NCI-H1436 treated with DMSO at 0.1 percent for 48 hours (cell line): ENCODE measurements at regions not wholly inside any gene's neighbourhood (a gene's known extent, or its start where the extent isn't known, plus 50 kb on each side); places are given as distances from the start of the nearest gene placed in this dataset.

Experiments used
- DNase-seq: peaks from one replicate; lab custom pipeline; 2025; lab: John Stamatoyannopoulos, UW

DNA sequence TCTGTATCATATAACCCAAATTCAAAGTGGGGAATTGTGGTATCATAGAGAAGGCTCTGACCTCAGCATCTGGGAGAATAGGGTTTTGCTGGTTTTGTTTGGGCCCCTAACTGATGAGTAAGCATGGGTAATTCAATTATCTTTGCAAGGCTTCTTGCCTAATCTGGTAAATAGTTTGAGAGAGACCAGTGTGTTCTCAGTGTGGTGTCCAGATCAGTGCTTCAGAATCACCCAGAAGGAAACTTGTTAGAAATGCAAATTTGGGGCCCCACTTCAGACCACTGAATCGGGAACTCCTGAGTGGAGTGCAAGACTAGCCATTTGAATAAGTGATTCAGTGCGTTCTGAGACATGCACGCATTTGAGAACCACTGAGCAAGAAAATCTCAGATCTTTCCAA lies 282.7 kb downstream of the EPHA4 start:
- no peak for DNase-seq

DNA sequence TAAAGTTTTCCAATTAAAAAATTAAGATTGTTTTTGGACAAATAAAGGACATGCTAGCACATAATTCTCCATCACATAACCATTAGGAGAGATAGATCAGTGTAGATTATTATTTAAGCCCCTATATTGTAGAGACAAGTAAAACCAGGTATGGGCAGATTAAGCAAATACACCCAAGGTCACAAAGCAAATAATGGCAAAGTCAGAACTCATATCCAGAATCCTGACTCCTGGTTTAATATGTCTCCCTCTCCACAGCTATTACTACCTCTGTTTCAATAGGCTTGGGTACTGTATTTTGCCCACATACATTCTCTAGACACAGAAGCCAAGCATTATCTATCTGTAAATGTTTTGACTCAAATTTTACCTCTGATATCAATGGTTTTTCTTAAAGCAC lies 282.3 kb downstream of the EPHA4 start:
- DNase-seq, result no peak

DNA sequence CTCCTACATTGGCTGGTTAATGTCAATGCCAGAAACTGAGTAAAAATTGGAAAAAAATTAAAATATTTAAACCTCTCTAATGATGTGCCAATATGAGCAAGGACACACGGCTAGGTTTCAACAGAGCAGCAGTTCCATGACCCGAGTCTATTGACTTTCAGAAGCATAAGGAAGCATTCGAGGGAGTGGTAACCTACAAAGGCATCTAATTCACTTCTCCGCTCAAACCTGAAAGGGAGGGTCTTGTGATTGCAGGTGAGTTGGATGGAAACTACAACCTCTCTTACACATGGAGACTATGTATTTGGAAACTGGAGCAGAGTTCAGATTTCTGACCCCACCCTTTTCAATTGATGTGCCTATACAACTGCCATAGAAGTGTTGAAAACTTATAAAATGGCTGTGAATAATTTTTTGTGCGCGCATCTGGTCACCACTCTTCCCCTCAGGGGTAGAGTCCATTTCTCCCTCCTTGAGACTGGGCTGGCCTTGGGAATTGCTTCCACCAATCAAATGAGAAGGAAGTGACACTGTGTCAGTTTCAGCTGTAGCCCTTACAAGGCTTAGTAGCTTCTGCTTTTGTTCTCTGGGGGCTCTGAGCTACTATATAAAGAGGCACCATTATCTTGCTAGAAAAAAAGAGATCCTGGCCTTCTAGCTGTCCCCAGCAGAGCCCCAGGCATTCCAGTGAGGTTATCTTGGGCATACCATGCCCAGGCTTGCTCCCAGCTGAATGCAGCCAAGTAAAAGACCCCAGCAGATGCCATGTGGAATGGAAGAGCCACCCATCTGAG lies 278.0 kb downstream of the EPHA4 start:
- no peak for DNase-seq

DNA sequence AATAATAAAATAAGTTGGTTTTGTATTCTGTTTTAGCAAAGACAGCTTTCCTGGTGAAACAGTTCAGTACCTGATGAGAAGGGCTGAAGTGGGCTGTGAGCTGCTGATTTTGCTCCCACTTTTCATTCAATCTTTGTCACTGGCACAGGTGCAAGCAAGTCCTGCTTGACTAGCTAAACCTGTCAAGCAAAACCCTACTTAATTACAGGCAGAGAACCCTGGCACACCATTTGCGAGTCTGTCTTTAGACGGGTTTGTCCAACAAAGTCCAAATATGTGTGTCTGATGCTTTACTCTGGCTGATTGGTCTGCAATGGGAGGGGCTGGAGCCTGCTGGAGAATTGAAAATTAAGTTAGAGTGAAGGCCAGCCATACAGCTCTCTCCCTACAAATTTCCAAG lies 267.2 kb downstream of the EPHA4 start:
- no peak for DNase-seq

DNA sequence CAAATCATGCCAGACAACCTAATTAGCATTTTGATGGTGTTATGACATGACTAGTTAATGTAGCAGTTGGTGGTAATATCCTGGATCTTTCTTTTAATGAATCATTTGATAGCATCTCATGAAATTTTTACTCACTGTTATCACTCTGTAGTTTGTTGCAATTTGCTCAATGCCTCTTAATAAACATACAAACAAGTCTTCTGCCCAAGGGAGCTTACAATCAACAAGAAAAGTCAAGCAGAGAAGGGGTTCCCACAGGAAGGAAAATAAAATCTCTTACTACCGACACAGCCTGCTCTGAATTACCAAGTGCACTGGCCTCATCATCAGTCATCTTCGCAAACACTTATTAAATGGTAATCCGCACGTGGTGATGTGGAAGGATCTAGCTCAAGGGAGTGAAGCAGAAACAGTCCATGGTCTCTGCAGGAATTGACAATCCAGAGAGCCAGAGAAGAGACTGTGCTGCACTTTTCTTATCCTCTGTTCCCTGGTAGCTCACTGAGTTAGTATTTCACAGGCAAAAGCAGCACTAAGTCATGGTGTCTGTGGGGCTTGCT lies 263.5 kb downstream of the EPHA4 start:
- DNase-seq, result no peak

DNA sequence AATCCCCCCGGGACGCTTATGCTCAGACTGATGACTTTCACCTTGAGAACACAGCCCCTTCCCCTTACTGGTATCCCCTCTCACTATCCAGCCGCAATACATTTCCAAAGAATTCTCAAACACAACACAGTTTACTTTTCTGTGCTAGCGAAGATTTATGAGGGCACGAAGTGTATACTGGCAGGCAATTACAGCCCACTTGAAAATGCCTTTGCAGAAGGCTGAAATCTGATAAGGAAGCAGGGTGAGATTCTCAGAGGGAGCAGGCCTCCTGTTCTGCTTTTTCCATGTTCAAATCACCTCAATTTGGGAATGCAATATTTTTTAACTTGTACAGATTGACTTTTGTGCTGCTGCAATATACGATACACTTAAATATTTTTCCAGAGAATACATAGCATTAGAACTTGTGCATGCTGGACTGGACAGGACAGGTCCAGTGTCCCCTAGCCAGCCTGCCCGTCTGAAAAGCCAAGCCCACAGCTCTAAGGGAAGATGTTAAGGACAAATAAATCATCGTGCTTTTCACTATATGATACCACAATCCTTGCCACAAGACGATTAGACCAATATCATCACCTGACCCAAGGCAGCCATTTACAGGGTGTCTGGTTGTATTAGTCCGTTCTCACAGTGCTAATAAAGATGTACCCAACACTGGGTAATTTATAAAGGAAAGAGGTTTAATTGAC lies 262.1 kb downstream of the EPHA4 start:
- DNase-seq, result no peak

DNA sequence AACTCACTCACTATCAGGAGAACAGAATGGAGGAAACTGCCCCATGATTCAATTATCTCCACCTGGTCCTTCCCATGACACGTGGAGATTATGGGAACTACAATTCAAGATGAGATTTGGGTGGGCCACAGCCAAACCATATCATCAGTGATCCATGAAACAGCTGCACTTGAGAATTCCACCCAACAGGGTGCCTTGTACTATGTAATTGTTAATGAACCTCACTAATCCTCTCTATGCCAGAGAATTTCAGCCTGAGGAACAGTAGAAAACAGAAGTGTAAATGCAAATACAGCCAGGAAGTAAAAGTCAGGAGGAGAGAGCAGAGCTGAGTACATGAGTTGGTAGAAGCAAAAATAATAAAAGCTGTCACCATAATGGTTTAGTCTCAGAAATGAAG lies 261.4 kb downstream of the EPHA4 start:
- no peak for DNase-seq

DNA sequence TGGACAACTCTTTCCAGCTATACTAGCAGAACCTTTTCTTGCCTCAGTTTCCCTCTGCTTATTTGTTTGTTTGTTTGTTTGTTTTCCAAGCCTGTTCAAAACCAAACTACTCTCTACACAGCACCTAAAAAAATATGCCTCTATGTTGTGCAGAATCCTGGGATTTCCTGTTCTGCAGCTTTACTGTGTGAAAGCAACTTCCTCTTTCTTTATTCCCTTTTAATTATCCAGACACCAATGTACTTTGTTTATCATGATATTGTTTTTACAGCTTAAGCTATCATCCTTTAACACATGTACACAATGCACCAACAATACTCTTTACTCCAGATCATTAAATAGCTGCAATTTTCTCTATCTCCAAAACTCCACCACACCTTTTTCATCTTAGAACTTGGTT lies 259.5 kb downstream of the EPHA4 start:
- no peak for DNase-seq

DNA sequence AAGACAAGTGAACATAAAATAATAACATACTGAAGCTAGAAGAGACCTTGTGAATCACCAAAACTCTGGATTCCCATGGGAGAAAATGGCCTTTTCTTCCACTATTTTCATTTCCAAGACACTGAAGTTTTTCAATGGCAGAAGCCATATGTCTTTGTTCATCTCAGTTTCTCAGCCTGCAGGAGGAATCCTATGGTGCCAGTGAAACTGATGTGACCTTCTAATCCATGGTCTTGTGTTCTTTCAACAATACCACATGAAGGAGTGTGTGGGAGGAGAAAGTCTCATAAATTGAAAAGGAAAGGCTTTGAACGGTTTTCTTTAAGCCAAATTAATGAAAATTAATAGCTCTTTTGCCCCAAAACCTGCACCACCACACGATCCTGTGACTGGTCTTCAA lies 257.3 kb downstream of the EPHA4 start:
- no peak for DNase-seq

DNA sequence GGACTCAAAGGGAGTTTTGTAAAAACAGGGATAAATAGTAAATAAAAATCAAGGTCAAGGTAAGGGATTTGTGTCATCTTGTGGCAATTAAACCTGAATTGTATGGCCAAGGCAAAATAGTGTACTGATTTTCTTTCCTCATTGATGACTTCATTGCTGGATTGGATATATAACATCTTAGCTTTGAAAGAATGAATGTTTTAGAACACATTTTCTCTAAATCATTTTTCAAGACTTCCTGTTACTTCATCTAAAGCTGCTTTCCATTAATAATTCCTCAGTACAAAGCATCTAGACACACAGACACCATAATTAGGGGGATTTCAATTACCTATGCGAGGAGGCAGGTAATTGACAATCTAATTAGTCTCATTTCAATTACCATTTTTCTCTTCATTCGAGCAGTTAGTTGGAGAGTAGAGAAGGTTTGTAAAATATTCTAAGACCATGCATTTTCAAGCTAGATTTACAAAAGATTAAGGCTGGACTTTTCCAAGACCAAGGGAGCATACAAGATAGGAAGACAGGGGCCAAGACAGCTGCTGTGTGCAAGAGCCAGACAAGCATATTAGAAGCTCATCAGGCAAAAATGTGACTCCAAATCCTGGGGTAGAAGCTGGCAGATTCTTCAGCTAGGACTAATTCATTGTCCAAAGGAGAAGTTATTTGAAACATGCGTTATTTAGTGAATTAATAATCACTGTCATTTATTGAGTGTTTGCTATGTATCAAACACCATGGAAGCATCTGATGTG lies 253.6 kb downstream of the EPHA4 start:
- no peak for DNase-seq

DNA sequence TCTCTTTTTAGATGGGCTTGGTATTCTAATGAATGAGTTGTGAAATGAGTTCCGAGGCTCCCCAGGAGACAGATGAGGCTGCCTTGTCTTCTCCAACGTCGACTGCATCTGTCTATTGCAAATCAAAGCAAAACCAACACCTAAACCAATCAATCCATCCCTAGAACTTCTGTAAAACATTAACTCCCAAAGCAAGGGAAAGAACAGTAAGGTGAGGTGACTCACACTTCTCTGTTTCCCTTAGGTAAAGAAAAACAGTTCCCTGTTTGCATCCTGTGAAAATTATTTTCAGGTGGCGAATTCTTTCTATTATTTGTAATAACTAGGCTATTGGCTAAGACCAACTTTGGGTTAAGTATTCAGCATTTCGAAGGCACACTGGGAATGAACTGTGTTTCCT lies 249.4 kb downstream of the EPHA4 start:
- no peak for DNase-seq

DNA sequence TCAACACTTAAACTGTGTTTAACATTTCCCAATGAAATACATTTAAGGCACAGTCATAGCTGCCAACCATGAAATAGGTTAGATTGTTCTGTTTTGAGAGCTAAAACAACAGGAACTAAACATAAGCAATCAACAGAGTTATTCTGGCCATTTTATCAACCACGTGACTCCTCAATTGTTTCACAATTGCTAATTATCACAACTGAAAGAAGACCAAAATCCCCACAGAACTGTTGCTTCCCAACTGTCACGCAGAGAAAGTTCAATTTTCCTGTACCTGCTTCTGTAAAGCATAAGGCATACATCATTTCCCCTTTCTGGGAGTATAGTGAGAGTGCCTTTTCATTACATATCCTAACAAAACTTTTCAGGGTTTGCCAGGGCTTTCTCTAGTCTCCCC lies 248.6 kb downstream of the EPHA4 start:
- no peak for DNase-seq

DNA sequence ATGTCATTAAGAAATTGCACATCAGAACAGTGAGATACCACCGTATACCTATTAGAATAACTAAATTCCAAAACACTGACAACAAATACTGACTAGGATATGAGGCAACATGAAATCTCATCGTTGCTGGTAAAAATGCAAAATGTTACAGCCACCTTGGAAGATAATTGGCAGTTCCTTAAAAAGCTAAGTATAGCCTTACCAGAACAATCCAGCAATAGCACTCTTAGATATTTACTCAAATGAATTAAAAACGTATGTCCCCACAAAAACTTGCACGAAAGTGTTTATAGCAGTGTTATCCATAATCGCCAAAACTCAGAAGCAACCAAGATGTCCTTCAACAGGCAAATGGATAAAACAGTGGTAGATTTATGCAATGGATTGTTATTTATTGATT lies 241.7 kb downstream of the EPHA4 start:
- no peak for DNase-seq

DNA sequence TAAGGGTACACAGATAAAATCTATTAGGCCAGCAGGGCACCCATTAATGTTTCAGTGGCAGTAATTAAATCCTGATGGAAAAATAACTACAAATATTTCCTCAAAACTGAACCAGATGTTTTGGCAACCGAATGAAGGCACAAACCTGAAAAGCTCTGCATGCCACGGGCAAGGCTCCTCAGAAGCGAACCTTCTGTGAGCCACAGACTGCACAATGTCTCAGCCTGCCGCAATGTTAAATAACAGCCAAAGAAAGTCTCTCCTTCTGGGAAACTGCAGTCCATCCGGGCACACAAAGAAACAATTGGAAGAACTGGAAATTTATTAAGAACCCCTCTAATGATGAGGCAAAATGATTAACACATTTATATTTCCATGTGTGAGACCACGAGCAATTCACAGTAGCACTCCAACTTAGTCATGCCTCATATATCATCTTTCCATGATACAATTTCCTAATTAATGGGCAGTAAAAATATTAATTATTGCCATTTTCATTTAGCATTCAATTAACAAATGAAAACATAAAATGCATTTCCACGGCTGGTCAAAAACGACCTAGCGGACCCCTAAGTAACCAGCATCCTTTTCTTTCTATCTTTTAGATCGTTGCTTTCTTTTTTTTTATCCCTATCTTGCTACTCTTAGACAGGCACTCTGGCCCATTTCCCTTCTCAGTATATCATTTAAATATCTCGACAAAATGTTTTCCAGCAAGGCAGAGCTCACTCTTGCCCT lies 237.5 kb downstream of the EPHA4 start:
- DNase-seq, result no peak

DNA sequence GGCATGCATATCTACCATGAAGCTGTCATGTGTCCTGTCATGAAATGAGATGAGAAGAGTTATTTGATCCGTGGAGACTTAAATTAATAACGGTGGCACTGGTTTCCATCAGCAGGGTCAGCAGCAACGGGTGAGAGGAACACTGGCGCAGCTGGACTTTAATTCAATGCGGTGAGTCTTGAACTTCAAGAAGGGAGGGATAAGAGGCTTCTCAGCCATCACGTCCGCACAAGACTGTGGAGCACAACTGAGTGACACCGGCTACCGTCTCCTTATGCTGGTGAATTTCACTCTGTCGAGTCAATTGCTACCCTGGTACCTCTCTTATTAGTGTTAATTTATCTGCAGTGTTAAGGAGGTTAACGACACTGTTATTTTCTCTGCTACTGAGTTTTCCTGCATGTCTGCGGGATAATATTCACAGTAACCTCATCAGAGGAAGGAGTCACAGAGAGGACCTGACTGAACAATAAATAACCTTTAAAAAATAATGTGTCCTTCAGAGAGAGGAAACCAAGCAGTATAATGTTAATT lies 236.8 kb downstream of the EPHA4 start:
- DNase-seq, result no peak

DNA sequence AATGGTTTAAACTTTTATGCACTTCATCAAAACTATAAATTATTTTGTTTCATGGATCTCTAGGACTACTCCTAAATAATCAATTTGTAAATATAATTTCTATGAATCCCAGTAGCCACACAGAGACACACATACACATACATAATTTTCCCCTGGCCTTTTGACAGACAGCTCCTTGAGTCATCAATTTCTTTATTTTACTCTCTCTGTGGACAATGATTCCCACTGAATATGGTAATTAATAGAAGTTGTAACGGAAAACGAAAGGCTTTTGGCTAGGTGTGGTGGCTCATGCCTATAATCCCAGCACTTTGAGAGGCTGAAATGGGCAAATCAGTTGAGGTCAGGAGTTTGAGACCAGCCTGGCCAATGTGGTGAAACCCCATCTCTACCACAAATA lies 235.1 kb downstream of the EPHA4 start:
- DNase-seq, result no peak

DNA sequence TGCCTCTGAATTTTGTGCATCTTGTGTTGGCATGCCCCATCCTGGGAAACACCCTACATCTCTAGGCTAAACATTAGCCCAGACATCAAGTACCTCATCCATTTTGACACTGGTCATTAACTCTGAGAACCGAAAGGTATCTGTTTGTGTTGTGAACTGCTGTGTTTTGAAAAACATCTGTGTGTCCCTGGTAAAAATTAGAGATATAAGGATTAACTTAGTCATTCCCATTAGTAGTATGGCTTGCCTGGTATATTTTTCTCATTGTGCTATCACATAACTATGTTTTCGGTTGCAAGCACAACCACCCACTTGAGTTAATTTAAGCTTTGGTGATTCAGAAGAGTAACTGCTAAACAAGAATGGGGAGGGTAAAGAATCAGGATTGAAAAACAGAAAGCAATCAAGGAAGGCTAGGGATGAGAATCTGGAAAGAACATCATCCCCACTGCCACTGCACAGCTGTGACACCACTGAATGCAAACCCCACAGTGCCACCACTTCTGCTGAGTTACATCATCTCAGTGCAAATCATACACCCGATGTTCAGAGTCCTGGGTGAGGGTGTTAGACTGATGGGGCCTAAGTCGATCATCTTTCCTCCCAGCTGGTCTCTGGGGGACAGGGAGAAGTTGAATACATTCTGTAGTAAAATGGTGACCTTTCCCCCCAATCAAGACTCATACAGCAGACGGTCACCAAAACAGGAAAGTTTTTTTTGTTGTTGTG lies 234.0 kb downstream of the EPHA4 start:
- DNase-seq, result no peak

DNA sequence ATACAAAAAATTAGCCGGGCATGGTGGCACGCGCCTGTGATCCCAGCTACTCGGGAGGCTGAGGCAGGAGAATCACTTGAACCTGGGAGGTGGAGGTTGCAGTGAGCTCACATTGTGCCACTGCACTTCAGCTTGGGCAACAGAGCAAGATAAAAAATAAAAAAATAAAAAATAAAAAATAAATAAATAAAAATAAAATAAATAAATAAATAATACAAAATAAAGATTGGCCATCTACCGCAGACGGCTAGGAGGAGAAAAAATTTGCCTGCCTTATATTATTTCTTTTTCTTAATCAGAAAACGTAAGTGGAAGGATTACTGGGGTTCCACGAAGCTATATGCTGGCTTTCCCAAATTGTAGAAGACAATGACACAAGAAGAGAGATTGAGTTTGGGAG lies 229.7 kb downstream of the EPHA4 start:
- no peak for DNase-seq

DNA sequence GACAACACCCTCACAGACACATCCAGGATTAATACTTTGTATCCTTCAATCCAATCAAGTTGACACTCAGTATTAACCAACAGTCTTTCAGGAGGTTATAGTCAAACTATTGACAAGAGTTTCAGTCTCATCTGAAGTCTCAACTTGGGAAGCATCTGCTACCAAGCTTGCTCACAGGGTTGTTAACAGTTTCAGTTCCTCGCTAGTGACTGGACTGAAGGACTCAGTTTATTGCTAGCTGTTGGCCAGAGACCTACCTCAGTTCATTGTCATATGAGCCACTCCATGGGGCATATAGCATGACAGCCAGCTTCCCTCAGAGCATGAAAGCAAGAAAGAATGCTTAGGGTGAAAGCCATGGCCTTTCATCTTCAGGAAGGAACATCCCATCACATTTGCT lies 228.6 kb downstream of the EPHA4 start:
- DNase-seq, result no peak

DNA sequence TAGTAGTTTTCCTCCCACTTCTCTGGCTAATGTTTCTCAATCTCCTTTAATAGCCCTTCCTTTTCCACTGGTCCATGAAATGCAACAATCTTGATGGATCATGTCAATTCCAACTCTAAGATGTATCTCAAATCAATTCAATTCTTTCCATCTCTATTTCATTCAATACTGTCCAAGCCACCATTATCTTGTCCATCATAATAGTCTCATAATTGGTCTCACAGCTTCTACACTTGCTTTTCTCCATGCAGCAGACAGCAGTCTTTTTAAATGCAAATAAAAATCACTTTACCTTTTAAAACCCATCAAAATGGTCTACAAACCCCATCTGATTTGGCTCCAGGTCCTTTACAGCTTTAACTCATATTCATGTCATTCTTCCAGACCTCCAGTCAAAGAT lies 226.6 kb downstream of the EPHA4 start:
- no peak for DNase-seq

DNA sequence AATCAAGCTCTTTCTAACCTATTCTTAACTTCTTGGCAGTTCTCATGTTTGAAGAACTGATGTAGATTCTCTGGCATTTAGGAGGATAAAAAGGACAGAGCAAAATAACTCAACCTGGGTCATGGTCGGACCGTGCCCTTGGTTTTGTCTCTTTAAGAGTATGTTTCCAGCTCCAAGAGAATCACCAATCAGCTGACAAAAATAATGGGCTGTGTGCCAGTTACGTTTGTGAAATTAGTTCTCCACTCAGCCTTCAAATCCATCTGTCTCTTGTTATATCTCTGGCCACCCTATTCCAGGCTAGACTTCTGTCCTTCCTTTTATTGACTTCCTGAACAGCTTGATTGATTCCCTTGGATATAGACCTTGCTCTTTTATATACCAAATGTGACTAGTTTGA lies 225.7 kb downstream of the EPHA4 start:
- DNase-seq, result no peak
